OCI-LY1 (cell line): ENCODE measurements at regions not wholly inside any gene's neighbourhood (a gene's known extent, or its start where the extent isn't known, plus 50 kb on each side); places are given as distances from the start of the nearest gene placed in this dataset.

Experiments used
- EZH2 ChIP-seq: fragments of 200-600 bp; sonication (generic), shearing (Covaris generic); IDR thresholded peaks from 2 replicates; pipeline ENCODE4 v1.8.0; 2017; ENCODE audit warnings: borderline replicate concordance, mixed run types, mild to moderate bottlenecking, antibody characterized with exemption, low read length, moderate library complexity, mixed read lengths
- TF ChIP-seq, protein P1 (sequence below): fragments of 200-600 bp; sonication (generic), shearing (Covaris generic); IDR thresholded peaks from 2 replicates; pipeline ENCODE4 v1.5.1; 2017; ENCODE audit warnings: mild to moderate bottlenecking, antibody characterized with exemption, low read length, moderate library complexity, mixed read lengths

DNA sequence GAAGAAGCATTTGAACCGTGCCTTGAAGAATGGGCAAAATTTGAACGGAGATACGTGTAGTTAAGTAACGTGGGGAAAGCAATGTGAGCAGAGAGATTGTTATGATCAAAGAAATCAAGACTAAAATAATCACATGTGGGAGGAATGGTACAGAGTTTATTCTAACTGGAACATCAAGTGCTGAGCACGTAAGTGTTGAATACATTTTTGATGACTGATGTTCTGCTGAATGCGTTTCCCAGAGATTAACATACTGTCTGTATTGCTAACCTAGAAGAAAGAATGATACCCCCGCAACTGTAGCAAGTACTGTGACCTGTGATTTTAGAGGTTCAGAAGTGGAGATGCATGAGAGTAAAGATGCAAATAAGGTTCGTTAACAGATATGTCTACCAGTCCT lies 146.9 kb upstream of the EPHA7 start:
- TF ChIP-seq, protein P1, sequence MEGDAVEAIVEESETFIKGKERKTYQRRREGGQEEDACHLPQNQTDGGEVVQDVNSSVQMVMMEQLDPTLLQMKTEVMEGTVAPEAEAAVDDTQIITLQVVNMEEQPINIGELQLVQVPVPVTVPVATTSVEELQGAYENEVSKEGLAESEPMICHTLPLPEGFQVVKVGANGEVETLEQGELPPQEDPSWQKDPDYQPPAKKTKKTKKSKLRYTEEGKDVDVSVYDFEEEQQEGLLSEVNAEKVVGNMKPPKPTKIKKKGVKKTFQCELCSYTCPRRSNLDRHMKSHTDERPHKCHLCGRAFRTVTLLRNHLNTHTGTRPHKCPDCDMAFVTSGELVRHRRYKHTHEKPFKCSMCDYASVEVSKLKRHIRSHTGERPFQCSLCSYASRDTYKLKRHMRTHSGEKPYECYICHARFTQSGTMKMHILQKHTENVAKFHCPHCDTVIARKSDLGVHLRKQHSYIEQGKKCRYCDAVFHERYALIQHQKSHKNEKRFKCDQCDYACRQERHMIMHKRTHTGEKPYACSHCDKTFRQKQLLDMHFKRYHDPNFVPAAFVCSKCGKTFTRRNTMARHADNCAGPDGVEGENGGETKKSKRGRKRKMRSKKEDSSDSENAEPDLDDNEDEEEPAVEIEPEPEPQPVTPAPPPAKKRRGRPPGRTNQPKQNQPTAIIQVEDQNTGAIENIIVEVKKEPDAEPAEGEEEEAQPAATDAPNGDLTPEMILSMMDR = no peak
- no peak for TF ChIP-seq EZH2
